ENCODE measurements at regions not wholly inside any gene's neighbourhood (a gene's known extent, or its start where the extent isn't known, plus 50 kb on each side); places are given as distances from the start of the nearest gene placed in this dataset.

DNA sequence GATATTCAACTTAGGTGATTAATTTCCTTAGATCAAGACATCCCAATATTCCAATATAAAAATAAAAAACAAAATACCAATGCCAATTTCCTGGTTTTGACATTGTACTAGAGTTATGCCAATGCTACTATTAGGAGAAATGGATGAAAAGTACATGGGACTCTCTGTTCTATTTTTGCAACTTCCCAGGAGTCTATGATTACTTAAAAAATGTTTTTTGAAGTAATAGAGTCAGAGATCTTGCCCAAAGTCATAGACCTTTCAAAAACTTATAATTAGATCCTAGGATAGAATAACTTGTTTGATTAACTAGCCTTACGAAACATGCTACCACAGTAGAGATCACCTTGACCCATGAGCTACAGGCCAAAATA is 73.6 kb upstream of the MAOA start:
- TF ChIP-seq, protein P1, sequence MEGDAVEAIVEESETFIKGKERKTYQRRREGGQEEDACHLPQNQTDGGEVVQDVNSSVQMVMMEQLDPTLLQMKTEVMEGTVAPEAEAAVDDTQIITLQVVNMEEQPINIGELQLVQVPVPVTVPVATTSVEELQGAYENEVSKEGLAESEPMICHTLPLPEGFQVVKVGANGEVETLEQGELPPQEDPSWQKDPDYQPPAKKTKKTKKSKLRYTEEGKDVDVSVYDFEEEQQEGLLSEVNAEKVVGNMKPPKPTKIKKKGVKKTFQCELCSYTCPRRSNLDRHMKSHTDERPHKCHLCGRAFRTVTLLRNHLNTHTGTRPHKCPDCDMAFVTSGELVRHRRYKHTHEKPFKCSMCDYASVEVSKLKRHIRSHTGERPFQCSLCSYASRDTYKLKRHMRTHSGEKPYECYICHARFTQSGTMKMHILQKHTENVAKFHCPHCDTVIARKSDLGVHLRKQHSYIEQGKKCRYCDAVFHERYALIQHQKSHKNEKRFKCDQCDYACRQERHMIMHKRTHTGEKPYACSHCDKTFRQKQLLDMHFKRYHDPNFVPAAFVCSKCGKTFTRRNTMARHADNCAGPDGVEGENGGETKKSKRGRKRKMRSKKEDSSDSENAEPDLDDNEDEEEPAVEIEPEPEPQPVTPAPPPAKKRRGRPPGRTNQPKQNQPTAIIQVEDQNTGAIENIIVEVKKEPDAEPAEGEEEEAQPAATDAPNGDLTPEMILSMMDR (conservative IDR thresholded peaks at IDR 0.05; ENCODE audit: low read length) = no peak
- no peak for TF ChIP-seq EZH2phosphoT487 (IDR thresholded peaks at IDR 0.05; ENCODE audit: borderline replicate concordance)
